GM18868 (cell line): ENCODE measurements at regions not wholly inside any gene's neighbourhood (a gene's known extent, or its start where the extent isn't known, plus 50 kb on each side); places are given as distances from the start of the nearest gene placed in this dataset.

Experiments
- ATAC-seq: cut with Tn5 transposase; IDR thresholded peaks from one replicate; pipeline ENCODE4 v1.9.1; 2021; ENCODE audit warnings: mild to moderate bottlenecking, moderate library complexity; ENCODE audit not compliant: unreplicated experiment

DNA sequence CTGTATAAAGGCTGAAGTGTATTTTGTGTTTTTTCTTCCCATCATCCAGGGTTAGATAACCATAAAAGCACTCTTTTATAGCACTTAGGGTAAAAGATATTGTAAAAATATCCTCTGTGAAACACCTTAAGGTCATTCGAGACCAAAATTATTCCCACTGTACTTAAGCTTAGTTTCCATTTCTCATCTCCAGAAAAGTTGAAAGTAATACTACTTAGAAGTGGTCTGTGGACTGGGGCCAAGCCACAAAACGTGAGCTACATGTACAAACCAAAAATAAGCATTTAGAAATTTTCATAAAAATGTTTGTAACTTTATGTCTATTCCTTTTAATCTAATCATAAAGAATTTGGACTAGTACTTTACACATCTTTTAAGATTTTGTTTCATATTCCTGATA, 142.0 kb upstream of the NTM start:
- peak; percentile 52 for ATAC-seq

DNA sequence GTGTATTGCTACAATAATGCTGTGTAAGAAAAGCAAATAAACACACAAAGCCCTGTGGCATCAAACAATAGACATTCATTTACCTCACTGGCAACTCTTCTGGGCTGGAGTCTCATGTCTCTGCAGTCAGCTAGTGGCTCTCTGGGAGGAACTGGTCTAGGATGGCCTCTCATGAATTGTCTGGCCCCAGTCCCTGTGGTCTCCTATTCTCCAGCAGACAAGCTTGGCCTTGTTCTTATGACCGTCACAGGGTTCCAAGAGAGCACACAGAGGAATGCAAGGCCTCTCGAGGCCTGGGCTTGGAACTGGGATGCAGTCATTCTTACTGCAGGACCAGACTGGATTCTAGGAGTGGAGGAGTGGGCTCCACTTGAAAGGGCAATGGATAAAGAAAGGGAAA, 141.2 kb upstream of the NTM start:
- no peak for ATAC-seq

DNA sequence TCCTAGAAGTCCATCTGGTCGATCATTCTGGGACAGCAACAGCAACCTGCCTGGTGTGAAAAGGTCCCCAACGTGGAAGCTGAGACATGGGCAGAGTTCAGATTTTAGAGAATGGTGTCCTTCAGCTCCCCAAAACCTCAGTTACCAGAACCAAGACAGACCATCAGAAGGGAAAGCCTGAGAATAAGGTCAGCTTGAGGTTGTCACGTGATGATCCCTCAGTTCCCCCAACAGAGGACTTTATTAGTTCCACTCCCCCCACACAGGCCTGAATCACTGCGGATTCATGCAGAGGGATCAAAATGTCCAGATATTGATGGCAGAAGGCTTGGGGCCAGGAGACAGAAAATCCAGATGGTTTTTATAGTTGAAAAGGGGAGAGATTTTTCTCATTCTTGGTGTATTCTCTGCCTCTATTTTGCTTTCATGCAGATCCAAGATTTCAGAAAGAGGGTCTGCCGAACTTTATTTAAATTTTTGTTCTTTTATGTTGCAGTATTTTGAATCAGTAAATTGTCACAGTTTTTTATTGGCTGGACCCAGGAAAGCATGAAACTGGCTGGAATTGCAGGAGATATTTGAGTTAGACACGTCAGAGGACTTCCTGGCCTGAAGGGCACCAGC, 139.0 kb upstream of the NTM start:
- no peak for ATAC-seq

DNA sequence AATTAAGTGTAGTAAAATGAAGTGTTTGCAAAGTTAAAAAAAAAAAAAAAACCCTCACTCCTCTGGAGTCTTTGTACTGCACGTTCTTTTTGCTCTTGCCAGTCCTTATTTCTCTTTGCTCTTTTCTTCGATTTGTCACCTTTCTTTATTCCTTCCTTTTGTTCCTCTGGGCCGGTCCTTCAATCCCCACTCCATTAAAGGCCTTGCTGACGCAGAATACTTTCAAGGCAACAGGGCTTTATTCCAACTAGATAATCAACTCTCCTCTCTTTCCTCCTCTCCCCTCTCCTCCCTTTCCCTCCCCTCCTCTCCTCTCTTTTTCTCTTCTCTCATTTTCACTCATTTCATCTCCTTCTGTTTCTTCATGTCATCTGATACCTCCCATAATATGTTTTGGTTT, 138.2 kb upstream of the NTM start:
- ATAC-seq = no peak

DNA sequence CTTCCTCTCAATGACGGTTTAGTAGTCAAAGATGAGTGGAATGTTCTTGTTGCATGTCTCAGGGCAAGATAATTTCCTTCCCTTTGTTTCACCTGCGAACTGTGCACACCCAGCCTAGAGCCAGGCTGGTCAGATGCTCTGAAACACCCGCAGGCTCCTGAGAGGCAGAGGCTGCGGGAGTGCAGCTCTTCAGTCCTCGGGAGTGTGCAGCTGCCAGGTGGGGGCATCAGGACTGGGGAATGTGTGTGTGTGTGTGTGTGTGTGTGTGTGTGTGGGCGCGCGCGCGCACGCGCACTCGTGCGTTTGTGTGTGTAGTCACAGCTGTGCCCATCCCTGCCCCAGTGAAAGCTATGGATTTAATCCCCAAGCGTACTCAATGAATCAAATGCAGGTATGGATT, 136.2 kb upstream of the NTM start:
- ATAC-seq = no peak

DNA sequence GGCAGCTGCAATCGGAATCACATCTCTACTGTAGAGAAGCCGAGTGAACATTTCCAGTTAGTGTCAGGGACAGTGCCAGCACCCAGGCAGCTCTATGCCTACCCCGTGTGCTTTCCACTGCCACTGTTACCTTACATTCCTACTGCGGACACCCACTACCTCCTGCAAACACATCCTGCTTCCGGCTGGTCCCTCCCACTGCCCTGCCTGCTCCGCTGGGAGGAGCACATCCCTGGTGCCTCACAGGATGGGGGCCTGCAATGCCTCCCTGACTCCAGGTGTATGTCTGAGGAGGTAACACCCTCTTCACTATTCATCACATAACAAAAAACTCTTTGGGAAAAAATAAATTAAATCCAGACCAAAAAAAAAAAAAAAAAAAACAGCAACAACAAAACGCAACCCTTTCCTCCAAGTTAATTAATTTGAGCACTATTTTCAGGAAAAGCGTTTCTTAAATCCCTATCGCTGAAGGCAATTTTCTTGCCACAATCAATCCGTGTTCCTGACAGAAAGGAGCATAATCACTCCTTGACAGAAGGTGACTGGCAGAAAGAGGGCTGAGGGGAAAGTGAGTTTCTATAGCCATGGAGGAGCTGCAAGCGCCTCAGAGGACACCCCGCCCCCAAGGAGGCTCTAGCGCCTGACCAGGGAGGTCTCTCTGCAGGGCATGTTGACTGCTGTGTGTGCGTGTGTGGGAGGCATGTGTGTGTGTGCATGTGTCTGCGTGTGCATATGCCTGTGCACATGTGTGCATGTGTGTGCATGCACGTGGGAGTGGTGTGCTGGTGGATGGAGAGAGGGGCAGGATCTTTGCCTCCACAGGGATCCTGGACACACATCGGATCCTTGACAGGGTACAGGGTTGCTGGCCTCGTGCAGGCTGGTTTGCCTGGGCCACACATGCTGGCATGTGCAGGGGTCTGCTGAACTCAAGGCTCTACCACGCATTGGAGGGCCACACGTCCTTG, 134.8 kb upstream of the NTM start:
- no peak for ATAC-seq

DNA sequence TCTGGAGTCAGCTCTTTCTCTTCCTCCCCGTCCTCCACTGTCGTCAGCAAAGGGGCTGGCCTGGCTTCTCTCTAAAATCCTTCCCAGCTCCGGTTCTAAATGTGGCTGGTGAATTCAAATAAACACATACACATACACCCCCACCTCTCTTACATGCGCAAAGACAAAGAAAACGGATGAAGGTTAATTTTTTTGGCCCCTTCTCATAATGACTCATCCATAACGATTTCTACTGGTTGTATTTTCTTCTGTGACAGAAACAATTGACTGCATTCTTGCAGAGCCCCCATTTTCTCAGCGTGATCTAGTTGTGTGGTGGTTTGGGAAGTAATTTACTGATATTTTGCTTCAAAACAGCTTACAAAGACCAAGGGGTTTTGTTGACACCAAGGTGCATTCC, 130.0 kb upstream of the NTM start:
- no peak for ATAC-seq

DNA sequence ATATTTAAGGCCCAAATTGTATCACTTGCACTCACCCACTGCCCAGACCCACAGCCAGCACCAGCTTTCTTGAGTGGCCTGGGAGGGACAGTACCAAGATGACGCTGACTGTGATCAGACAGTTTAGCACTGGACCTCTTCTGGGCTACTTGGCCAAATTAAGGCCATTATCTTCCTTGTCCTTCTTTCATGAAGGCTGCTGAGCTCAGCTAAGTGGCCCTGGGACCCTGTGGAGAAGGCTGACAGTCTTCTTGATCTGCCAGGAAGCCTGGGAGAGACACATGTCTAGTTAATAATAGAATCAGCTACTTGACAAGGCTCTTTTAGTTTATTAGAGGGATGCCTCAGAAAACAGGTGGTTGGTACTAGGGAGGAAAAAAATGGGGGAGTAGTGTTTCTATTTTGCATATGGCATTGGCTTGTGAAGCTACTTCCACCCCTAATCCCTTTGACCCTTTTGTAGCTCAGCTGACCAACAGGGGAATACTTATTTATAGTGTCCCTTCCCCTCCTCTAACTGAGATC, 127.9 kb upstream of the NTM start:
- no peak for ATAC-seq

DNA sequence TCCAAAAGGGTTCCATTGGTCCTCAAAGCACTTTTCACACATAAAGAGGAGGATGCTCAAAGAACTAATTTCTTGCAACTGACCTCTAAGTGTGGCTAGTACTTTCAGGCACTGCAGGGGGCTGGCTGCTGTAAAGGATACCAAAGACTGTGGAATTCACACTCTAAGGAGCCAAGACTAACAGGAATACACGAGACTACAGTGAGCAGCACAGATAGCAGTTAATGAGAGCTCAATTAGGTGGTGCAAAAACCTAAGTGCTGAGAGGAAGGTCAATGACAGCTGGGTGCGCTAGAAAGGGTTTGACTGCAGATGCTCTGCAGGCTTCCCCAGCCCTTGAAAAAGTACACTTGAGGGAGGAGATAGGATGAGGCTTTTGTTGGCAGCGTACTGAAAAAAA, 124.3 kb upstream of the NTM start:
- ATAC-seq = no peak

DNA sequence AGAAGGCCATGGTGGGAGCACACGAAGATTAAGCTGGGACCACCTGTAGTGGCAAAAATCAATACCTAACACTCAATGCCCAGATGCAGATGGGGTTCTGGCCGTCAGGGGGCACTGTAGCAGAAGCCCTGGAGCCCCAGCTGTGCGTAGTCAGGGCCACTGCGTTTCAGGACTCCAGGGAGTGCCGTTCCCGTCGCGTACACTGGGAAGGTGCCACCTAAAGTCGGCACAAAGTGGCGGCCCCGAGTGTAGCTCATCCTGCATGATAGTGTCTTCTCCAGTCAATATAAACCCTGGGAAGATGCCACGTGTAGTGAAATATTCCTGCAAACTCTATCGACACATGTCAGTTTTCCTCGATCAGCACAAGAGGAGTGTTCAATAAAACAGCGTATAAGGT, 123.8 kb upstream of the NTM start:
- no peak for ATAC-seq

DNA sequence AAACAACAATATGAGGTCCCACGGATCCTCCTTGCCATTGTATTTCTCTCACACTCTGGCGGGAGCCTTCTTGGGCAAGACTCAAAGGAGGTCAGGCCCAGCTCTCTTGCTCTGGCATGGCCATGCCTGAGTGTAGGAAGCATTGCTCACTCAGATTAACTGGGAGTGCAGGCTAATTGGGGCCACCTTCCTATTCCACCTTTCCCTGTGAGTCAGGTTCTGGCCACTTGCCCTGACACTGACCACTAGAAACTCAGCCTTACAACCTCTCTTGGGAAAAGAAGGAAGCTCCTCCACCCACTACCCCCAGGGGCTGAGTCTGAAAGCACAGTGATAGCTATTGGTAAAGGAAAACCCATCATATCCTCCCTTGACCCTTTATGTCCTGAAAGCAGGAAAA, 121.8 kb upstream of the NTM start:
- ATAC-seq = no peak

DNA sequence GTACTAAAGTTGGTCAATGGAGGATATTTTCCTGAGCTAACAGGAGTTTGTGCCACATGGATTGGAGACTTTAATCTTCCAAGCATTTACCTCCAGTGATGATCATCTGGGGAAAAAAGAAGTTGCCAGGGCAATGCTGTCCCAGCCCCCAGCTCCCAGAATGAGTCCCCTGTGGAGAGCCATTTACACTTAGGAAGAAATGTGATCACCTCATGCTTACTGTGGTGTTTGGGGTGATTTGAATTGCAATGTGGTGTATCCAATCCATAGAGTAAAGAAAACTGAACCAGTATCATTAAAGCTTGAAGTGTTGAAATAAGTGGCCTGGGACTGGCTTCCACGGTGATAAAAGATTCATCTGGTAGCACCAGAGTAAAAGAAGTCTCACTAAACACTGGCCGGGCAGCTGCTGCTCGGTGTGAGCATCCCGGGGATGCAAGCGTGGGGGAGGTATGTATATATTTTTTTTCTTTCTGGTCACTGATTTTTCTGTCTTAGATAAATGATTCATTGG, 117.2 kb upstream of the NTM start:
- no peak for ATAC-seq

DNA sequence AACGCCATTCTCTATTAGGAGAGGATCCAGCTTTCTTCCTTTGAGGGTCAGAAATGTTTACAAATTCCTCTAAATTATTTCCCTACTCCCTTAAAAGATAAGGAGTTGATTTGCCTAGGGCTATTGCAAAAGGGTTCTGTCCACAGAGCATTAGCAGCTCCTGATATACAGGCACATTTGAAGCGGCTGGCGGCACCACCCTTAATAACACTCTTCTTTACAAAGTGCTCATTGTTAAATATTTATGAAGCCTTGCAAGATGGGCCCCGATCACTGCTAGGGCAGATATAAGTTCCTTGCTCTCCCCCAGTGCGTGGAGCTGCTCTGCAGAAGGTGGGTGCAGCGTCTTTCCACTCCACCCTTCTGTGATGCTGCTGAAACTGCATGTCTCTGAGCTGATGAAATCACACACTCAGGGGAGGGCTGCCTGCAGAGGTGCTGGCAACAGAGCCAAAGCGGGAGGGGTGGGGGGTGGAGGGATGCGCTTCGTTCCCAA, 116.7 kb upstream of the NTM start:
- ATAC-seq = no peak

DNA sequence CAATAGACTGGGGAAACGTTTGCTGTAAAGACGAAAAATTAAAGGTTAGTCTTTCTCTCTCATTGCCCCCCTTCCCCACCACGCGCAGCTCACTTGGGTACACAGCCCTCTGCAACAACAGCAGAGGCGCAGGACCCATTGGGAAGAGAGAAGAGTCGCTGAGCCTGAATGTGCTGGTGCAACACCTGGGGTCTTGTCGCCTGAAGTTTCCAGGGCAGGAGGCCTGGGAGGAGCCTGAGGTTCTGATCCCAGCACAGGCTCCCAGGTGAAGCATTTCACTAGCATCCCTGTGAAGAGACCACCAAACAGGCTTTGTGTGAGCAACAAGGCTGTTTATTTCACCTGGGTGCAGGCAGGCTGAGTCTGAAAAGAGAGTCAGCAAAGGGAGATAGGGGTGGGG, 116.2 kb upstream of the NTM start:
- ATAC-seq = no peak

DNA sequence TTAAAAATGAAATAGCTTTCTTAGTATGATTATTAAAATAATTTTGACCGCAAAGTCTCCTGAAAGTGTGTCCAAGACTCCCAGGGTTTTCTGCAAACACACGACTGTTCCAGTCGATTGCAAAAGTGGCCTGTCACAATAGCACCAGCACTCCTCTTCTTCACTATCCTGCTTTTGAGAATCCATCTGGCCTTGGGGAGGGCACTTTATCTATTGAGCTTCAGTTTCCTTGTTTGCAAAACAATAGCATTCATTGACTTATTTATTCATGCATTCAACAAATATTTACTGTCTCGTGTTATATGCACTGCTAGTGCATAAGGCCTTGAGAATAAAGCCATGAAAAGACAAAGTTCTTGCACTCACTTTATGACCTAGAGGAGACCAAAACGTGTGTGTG, 96.2 kb upstream of the NTM start:
- ATAC-seq = no peak

DNA sequence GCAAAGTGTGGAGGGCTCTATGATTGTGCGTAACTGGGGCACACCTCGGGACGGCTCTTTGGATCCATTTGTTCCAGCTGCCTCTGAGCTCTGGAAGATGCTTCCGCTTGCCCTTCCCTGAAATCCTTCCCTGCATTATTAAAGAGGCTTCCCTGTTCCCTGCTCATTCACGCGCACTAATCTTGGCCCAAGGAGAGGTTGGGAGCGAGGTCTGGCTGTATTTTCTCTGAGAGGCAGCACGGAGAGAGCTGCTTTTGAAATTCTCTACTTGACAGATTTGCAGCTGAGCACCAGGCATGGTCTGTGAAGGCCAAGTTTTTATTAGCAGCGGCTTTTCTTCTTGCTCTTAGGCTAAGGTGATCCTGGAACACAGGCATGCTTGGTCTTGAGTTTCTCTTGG, 94.8 kb upstream of the NTM start:
- no peak for ATAC-seq

DNA sequence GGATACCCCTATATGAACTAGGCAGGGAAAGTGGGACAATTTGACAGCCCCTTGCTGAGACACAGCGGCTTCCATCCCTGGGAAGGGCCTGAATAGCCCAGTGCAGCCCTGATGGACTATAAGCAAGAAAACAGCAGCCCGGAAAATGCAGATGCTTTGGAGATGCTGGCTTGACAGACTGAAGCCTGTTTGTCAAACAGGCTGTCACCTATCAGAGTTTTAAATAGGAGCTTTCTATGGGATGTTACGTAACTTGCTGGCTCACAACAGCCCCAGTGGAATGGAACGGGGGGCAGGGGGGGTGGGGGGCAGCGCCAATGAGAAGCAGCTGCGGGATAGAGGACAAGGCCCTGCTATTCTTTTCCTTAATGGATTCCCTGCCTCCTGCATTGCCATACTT, 91.9 kb upstream of the NTM start:
- no peak for ATAC-seq

DNA sequence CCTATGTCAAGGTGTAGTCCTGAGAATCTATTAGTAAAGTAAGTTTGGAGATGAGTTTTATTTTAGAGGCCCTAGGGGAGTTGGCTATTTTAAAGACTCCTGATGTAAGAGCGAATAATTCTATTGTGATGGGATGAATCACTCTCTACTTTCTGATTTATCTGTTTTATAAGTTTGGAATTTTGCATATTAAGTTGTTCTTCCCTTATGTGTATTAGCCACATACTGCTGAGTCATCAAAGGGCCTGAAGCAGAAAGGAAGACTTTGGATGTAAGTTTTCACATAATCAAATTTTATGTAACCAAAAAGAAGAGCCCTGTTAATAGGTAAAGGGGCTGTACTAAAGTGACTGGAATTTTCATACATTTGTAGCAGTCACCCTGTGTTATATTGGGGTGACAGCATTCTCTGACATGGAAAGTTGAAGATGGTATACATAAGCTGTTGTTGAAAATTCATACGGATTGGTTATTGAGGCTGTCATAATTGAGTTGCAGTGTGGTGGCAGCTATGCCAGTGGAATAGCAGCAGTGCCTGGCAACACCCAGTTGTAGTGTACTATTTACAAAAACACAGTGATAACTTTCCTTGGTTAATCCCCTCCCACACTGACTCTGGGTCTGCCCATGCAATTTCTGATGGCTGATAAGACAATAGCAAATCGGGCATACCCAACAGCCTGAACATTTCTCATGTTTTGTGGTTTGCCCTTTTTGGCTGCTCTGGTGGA, 90.6 kb upstream of the NTM start:
- ATAC-seq = no peak

DNA sequence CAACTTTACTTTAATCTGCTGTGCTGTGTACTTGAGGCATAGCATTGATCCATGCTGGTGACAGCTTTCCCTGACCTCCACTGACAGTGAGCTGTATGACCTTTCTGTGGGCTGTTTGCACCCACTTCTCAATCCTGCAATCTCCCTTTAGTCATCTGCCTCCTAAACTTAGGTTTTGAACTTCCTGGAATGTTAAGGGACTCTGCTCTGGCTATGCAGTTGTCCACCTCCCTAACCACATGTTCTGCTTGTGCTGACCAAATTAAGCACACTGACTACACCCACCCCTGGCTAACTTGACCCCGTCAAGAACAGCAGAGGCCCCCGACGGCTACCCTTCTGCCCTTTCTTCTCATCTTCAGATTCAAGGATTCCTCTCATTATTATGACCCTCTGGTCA, 89.1 kb upstream of the NTM start:
- no peak for ATAC-seq

DNA sequence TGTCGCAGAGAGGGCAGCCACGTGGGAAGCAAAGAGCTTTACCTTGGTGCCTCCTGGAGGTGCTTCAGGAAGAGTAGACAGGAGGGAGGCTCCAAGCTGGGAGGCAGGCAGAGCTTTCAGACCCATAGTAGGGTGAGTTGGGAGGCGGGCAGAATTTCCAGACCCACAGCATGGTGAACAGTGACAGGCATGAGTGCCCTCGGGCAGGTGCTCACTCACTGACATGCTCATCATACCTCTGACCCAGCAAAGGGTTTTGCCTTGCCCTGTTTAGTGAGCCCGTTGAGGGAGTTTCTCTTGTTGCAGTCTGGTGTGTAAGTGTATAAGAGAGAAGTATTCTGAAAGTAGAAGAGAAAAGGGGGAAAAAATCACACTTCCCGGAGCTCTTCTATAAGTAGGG, 86.4 kb upstream of the NTM start:
- ATAC-seq = no peak

DNA sequence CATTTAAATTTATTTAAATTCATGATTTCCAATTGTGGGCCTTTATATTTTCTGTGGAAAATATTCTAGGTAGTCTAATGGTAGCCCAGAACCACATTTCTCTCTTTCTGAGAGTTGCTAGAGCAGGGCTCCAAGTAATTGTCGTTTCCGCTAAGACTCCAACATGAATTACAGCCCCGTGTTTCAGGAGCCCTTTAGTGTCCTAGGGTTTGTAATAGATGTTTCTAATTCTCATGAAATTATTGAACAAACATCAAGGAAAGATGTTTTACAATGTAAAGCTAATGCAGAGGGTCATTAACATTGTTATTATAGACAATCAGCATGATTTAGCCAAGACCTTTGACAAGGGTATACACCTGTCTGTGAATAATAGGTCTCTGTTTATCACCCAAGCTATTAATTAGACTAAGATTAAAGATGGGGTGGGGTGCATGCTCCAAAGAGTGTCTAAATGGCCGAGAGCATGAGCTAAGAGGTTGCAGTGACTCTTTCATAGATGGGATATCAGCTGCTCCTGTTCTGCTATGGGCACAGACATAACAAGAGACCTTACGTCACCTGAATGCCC, 81.8 kb upstream of the NTM start:
- ATAC-seq = no peak
